GM18511 (cell line): ENCODE measurements at regions not wholly inside any gene's neighbourhood (a gene's known extent, or its start where the extent isn't known, plus 50 kb on each side); places are given as distances from the start of the nearest gene placed in this dataset.
"Not testable (repeated sequence)": the region's sequence is repeated elsewhere in the genome, so short reads cannot be mapped to it uniquely, and the experiment has no call there.

Source experiments
- ATAC-seq: cut with Tn5 transposase; IDR thresholded peaks from one replicate; pipeline ENCODE4 v1.9.1; 2021; ENCODE audit warnings: mild to moderate bottlenecking, moderate library complexity; ENCODE audit not compliant: unreplicated experiment

DNA sequence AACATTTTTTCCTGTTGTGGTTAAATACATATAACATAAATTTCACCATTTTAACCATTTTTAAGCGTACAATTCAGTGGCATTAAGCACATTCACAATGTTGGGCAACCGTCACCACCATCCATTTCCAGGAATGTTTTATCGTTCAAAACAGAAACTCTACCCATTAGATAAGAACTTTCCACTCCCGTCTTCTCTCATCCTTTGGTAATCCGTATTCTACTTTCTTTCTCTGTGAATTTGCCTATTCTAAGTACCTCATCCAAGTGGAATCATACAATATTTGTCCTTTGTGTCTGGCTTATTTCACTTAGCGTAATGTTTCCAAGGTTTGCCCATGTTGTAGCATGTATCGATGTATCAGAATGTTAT lies 336.0 kb downstream of the RRAGC start:
- ATAC-seq: no peak

DNA sequence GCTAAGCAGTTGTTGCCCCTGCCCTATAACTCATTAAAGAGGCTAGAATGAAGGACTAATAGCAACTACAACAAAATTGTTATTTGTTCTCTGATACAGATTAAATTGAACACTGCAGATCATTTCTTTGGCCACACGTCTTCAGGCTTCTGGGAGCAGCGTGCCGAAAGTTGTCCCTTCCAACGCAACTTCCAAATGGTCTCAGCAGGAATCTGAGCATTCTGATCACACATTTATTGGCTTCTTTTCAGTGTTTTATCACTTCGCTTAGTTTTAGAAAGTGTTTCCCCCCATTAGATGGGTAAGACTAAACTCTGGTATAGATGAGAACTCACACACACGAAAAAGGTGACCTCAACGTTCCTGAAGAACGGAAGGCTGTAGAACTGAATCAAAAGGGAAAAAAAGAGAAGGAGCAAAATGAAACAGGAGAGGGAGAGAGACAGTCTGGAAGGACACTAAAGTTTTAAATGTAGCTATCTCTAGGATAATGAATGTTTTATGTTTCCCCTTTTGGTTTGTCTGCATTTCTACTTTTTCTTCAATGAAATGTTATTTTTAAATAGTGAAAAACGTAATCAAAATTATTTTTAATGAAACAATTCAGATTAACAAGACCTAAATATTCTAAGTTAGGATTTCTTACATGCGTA lies 336.5 kb downstream of the RRAGC start:
- no peak for ATAC-seq

DNA sequence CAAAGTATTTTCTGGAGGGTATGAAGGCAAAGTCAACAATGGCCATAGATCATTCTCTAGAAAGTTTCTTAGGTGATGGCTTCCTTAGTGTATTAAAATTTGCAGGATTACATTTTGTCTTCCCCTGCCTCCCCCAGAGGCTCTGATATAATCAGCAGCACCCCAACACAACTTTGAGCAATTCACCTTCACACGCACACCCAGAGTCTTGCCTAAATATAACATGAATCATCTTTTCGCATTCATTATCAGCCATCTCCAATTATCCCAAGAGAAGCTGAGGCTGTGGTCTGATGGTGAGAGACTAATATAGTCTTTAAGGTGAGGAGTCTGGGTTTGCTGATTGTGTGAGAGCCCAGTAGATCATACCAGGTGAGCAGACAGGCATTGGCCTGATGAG lies 343.0 kb downstream of the RRAGC start:
- ATAC-seq: no peak

DNA sequence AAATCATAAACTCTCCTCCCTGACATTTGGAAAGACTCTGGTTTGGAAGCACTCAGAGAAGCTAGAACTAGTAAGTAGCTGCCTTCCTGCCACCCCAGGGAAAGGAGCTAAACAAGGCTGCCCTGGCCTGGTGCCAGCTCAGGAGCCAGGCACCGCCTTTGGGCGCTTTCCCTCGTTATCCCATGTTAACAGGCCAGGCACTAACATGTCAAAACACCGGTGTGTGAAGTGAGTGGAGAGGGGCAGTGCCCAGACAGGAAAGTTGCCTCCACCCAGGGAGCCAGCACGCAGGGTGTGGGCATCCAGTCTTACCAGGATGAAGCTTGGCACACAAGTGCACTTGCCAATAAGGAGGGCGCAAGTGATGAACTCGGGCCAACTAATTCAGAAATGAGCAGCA lies 346.8 kb downstream of the RRAGC start:
- ATAC-seq: no peak

DNA sequence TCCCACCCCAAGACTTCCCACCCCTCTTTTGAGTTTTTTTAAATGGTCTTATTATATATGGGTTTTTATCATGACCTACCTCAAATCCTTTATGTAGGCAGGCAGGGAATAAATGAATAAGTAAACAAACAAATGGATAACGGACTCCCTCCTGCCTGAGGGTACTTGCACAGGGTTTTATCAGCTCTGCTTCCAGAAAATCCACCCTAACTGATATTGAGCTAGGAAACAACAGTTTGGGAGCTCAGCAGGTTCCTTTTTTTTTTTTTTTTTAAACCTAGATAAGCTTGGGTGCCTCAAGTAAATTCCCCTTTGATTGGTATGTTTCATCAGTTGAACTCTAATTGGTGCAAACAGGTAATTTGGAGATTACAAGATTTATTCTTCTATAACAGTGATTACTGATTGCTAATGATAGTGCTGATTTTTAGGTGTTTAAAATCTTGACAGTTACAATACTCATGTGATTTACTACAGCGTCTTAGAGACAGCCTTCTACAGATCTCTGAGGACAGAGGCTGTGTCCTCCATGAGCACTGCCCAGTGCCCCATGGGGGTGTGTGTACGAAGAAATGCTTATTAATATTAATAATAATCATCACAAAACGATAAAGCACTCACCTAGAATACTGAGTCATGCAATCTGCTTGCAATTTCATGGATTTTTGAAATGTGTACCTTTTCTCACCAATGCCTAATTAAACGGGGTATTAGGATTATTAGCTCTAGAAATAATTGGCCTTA lies 347.4 kb downstream of the RRAGC start:
- ATAC-seq: no peak

DNA sequence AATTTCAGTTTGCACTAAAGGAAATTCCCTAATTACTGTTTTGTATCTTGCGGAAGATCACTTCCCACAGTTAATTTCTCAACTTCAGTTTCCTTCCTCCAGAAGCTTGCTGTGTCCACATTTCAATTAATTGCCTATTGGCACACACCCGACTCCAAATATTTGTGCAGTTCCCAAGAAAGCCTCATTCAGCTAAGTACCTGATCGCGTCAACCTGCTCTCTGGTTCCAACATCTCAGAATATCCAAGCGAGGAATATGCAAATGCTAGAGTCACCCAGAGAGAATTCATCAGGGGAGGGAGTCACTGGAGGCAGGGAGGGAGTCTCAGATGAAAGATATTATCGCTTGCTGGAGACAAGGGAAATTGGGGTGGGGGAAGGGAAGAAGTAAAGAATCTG lies 351.3 kb downstream of the RRAGC start:
- ATAC-seq: no peak

DNA sequence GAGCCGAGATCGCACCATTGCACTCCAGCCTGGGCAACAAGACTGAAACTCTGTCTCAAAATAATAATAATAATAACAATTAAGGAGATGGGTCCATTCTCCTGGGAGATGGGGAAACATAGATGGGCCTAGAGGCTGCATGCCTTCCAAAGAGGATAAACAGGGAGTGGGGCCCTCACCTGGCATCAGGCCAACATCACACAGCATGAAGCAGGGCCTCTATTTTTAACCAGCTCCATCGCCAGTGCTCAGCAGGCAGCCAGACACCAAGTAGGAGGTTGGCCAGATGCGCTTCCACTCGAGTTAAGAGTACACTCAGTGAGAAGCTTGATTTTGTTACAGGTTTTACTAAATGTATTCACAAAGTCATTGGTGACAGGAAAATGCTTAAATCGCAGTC lies 352.0 kb downstream of the RRAGC start:
- no peak for ATAC-seq

DNA sequence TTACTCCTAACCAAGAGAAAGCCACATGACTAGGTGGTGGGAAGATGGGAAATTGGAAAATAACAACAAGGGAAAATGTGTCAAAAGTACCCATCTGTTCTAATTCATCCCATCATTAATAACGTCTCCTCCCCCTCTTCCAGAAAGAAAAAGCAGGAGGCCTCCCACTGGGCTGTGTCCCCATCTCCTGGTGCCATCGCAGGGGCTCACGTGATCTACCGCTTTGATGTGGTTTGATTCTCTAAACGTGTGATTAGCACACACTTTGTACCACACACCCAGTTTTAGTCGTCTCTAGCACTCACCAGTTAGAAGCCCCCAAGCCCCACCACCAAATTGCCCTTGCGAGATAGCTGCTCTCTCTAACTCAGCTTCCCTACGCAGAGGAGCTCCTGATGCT lies 353.6 kb downstream of the RRAGC start:
- ATAC-seq: no peak

DNA sequence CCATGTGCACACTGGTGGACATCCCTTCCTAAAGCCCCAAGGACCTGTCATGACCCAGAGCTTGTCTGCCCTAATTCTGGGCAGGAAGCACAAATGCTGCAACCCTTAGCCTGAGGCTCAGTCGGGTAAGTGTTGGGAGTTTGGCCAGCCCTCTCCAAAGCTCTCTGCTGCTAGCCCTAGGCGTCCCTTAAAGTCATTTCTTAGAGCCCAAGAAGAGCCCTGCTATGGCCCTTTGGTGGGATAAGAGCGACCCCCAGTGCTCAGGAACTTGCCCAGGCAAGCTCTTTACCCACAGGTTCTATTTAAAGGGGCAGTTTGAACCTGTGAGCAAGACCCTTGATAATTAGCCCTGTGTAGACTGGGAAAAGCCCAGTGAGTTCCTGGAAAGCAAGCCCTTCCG lies 356.8 kb downstream of the RRAGC start:
- ATAC-seq: no peak

DNA sequence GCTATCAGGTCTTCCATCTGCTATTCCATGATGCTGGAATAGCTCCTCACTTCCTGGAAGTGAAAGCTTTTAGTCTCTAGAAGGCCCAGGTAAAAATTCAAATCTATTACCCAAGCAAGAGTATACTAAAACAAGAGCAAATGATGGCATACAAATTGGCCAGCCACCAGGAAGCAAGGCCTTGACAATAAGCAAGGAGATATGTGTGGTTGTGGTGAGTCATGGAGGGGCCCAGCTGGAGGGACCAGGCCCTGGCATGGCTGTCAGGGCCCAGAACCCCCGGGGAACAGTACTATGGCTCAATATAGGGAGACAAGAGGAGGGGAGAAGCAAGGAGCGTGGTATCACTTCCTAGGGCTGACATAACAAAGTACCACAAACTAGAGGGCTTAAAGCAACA lies 358.7 kb downstream of the RRAGC start:
- ATAC-seq: no peak

DNA sequence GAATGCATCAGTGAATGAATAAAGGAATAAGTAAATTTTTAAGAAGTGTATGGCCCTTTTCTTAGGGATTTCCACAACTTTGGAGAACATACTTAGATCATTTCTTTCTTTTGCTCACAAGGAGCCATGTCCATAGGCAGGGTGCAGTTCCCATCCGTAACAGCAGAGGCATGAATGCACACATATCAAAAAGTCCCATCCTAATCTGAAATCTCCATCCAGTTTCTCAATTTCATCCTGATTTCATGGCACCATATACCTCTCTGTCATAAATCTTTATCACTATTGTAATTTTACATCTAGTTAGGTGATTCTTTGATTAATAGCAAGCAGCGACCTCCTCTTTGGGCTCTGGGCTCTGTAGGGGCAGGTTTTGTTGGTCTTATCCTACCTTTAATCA lies 359.2 kb downstream of the RRAGC start:
- no peak for ATAC-seq

DNA sequence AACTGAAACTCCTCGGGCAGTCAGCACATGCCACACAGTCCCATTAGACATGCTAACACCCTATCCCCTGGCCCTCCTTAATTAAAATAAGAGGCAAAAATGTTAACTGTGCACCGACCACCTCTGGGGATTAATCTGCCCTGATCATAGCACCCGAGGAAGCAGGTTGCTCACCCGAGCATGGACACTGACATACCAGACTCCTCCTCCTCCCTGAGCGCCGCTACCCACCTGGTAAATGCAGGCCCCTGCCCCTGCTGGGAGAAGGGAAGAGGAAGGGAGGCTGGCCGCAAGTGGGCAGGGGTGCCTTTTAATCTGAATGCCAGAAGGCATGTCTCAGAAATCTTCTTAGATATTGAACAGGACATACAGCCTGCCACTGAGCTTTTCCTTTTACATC lies 360.9 kb downstream of the RRAGC start:
- ATAC-seq: no peak

DNA sequence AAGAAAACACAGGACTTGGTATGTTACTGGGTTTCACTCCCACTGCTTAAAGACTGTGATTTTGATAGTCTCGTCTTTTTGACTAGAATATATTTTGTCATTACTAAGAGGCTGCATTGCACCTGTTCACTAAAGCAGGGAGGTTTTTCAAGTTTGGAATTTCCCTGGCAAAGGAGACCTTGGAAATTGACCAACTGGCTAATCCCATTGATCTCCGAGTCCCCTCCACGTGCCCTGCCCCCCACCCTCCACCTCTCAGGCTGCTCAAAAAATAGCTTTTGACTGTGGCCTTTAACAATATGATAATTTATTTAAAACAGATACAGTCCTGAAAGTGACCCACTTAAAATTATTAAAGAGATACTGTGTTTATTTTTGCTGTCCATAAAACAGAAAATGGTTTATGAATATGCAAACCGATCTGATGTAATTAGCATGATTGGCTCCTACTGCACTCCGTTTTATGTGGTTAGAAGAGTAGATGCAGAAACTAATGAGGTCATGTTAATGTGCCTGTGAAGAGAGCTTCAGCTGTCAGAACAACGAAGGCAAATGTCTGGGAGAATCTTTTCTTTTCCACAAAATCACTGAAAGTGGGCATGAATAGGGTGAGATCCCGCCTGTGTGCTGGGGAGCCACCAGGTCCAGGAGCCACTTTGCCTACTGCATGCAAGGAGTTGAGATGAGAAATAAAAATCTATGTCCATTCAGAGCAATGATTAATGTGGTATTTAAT lies 361.5 kb downstream of the RRAGC start:
- no peak for ATAC-seq

DNA sequence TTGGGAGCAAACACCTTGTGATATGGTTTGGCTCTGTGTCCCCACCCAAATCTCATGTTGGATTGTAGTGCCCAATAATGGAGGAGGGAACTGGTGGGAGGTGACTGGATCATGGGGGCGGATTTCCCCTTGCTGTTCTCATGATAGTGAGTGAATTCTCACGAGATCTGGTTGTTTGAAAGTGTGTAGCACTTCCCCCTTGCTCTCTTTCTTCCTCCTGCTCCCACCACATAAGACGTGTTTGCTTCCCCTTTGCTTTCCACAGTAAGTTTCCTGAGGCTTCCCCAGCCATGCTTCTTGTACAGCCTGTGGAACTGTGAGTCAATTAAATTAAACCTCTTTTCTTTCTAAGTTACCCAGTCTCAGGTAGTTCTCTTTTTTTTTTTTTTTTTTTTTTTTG lies 366.3 kb downstream of the RRAGC start:
- ATAC-seq: not testable (repeated sequence)

DNA sequence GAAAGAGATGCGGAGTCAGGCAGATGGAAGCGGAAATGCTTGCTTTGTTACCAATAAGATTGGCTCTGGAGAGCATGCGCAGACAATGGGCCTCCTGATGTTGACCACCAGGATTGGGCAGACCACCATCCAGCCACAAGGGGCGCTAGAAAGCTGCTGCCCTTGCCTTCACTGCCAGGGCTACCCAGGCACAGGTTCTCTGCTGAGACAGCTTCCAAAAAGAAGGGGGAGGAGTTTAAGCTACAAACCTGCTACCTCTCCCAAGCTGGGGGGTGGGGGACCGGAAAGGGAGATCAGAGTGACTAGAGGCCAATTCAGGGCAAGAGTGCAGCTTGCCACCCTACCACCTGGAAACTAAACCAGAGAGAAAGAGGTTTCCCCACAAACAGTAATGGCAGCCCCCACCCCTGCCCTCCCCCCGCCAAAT lies 369.7 kb downstream of the RRAGC start:
- no peak for ATAC-seq

DNA sequence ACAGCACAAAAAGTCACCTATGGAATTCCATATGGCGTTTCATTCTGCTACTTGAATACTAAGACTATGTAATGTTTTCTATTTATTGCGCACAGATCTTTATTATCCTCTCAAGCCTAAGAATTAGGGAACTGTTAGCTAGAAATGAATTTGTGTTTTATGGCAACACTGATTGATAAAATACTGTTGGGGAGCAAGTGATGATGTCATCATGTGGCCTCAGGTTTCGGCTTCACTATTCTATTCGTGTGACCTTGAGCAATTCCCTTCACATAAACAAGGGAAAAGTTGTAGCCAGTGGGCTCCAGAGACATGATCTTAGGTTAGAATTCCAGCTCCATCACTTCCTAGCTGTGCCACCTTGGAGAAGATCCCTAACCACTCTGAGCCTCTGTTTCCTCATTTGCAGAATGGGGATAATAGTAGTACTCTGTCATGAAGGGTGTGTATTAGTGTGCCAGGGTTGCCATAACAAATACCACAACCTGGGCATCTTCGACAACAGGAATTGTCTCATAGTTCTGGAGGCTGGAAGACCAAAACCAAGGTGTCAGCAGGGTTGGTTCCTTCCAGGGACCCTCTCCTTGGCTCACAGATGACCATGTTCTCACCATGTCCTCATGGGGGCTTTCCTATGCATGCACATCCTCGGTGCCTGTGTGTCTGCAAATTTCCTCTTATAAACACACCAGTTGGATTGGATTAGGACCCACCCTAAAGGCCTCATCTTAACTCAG lies 371.2 kb downstream of the RRAGC start:
- no peak for ATAC-seq

DNA sequence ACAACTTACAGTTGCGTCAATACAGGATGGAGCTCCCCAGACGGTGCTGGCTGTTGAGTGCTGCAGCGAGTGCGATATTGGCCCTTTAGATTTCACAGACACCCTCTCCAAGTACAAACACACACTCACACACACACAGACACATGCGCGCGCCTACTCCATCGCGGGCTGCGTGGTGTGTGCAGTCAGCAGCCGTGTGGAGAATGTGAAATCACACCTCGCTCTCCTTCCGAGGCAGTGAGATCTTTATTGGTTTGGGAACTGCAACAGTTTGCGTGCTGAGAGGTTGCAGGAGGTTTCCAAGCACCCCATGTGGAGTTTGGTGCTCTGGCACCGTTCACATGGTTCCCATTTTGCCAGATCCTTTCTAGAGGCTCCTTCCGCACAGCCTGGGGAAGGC lies 372.2 kb downstream of the RRAGC start:
- no peak for ATAC-seq

DNA sequence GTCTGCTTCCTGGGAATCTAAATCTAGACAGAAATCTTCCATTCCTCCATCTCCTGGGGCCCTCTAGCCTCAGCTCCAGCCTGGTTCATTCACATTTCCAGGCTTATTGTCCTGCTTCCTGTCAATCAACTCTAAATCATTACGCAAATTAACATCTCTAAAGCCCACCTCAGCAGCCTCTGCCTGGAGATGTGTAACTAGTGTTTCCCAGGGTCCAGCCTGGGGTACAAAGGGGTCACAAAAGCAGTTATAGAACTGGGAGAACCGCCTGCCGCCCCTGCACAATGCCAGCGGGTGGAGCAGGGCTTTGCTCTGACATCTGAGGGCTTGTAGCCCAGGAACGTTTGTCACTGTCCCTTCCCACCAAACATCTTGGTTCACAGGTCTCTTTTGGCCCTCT lies 373.5 kb downstream of the RRAGC start:
- no peak for ATAC-seq

DNA sequence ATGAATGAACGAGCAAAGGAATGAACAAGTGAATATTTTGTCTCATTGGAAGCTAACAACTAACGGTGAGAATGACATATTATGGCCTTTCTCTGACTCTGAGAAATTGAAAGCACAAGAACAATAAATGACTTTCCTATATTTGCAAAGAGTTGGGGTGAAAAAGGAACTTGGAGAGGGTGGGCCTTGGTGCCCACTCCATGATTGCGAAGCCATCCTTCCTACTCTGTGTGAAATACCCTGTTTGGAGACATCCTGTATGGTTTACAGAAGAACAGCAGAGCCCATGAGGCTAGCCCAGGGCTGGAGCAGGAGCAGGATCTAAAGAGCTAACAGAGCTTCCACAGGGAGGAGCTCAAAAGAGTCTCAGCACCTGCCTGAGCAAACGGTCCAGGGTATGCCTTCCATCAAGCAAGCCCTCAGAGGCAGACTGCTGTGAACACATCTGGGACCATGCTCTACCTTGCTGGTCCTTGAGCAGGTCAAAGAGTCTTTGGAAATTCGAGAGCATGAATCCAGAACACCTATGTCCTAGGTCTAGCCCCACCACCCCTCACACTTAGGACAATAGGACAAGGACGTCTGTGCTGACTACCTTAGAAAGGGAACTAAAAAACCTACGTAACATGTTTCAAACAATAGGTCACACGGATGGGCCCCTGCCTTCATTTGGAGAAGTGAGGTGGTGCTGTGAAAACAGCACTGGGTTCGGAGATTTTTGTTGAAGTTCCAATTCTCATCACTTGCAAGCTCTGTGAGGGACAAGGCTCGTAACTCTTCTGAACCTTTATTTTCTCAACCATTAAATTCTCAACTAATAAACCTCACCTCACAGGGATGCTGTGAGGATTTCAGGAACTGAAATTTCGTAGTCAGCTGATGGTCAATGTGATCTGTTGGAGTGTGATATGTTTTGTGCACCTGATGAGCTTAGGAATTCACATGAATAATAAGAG lies 377.4 kb downstream of the RRAGC start:
- ATAC-seq: no peak

DNA sequence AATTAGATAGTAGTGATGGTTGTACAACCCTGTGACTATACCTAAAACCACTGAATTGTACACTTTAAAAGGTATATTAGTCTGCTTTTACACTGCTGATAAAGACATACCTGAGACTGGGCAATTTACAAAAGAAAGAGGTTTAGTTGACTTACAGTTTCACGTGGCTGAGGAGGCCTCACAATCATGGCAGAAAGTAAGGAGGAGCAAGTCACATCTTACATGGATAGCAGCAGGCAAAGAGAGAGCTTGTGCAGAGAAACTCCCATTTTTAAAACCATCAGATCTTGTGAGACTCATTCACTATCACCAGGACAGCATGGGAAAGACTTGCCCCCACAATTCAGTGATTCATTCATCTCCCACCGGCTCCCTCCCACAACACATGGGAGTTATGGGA lies 379.9 kb downstream of the RRAGC start:
- not testable (repeated sequence) for ATAC-seq
